ENCODE measurements at regions not wholly inside any gene's neighbourhood (a gene's known extent, or its start where the extent isn't known, plus 50 kb on each side); places are given as distances from the start of the nearest gene placed in this dataset.
"Not testable (repeated sequence)": the region's sequence is repeated elsewhere in the genome, so short reads cannot be mapped to it uniquely, and the experiment has no call there.

GRCh38 chr9:97773091-97773490 is 76.0 kb upstream of the XPA start:
- DNase-seq (ENCODE audit: low spot score), result no peak

GRCh38 chr9:97773723-97774122 is 76.6 kb upstream of the XPA start:
- DNase-seq (ENCODE audit: low spot score), result no peak

GRCh38 chr9:97774673-97775072 is 77.5 kb upstream of the XPA start:
- DNase-seq (ENCODE audit: low spot score), result no peak

GRCh38 chr9:97778740-97779139 is 74.3 kb upstream of the FOXE1 start:
- not testable (repeated sequence) for DNase-seq (ENCODE audit: low spot score)

- DNase-seq (ENCODE audit: low spot score), result no peak
Observed at GRCh38 chr9:97779608-97780007, 73.4 kb upstream of the FOXE1 start.

- no peak for DNase-seq (ENCODE audit: low spot score)
Observed at GRCh38 chr9:97781902-97782301, 71.1 kb upstream of the FOXE1 start.

GRCh38 chr9:97786341-97786740 is 66.7 kb upstream of the FOXE1 start:
- DNase-seq (ENCODE audit: low spot score), result peak; percentile 35

- no peak for DNase-seq (ENCODE audit: low spot score)
Observed at GRCh38 chr9:97787551-97787950, 65.5 kb upstream of the FOXE1 start.

GRCh38 chr9:97788763-97789663 is 64.0 kb upstream of the FOXE1 start:
- no peak for DNase-seq (ENCODE audit: low spot score)

GRCh38 chr9:97790542-97790941 is 62.5 kb upstream of the FOXE1 start:
- DNase-seq (ENCODE audit: low spot score), result no peak

- no peak for DNase-seq (ENCODE audit: low spot score)
Observed at GRCh38 chr9:97791542-97791941, 61.5 kb upstream of the FOXE1 start.

GRCh38 chr9:97793067-97793466 is 60.0 kb upstream of the FOXE1 start:
- no peak for DNase-seq (ENCODE audit: low spot score)

- DNase-seq (ENCODE audit: low spot score), result no peak
Observed at GRCh38 chr9:97794666-97795065, 58.4 kb upstream of the FOXE1 start.

GRCh38 chr9:97796176-97796575 is 56.9 kb upstream of the FOXE1 start:
- DNase-seq (ENCODE audit: low spot score), result not testable (repeated sequence)

- no peak for DNase-seq (ENCODE audit: low spot score)
Observed at GRCh38 chr9:97801180-97801579, 51.8 kb upstream of the FOXE1 start.

- peak; percentile 87 for DNase-seq (ENCODE audit: low spot score)
Observed at GRCh38 chr9:97802276-97802675, 50.8 kb upstream of the FOXE1 start.

- peak; percentile 82 for DNase-seq (ENCODE audit: low spot score)
Observed at GRCh38 chr9:97803167-97804058, 49.6 kb upstream of the FOXE1 start.

Measured in hepatic stellate cell (primary cell).